ENCODE measurements at regions not wholly inside any gene's neighbourhood (a gene's known extent, or its start where the extent isn't known, plus 50 kb on each side); places are given as distances from the start of the nearest gene placed in this dataset.

GRCh38 chr14:34223373-34224148 lies 238.5 kb downstream of the SPTSSA start:
- Histone ChIP-seq H3K4me1 (ENCODE audit: control insufficient read depth, low read depth, low read length) (peaks cover 10% of the 10 kb centered on the region), H3K9ac (ENCODE audit: low read length) (no peak overlapping the region), H3K9me3 (ENCODE audit: control insufficient read depth, low read depth, low read length) (no peaks in the 10 kb centered on the region), H3K4me3 (ENCODE audit: low read length) (no peak overlapping the region), H3K36me3 (ENCODE audit: control insufficient read depth, low read depth, low read length) (no peaks in the 10 kb centered on the region), H3K27me3 (ENCODE audit: control insufficient read depth, insufficient read depth, low read length) (peaks cover 9% of the 10 kb centered on the region), H3K27ac (ENCODE audit: low read length) (no peak overlapping the region)

GRCh38 chr14:34222867-34223266 lies 239.2 kb downstream of the SPTSSA start:
- H3K9me3 ChIP-seq (ENCODE audit: control insufficient read depth, low read depth, low read length) = no peaks in the 10 kb centered on the region
- H3K4me3 ChIP-seq (ENCODE audit: low read length) = no peak overlapping the region
- no peak overlapping the region for H3K9ac ChIP-seq (ENCODE audit: low read length)
- H3K27ac ChIP-seq (ENCODE audit: low read length) = no peak overlapping the region
- H3K36me3 ChIP-seq (ENCODE audit: control insufficient read depth, low read depth, low read length) = no peaks in the 10 kb centered on the region
- H3K4me1 ChIP-seq (ENCODE audit: control insufficient read depth, low read depth, low read length) = peaks cover 10% of the 10 kb centered on the region
- peaks cover 9% of the 10 kb centered on the region for H3K27me3 ChIP-seq (ENCODE audit: control insufficient read depth, insufficient read depth, low read length)

GRCh38 chr14:34222122-34222521 lies 239.9 kb downstream of the SPTSSA start:
- Histone ChIP-seq H3K4me1 (ENCODE audit: control insufficient read depth, low read depth, low read length) (peaks cover 10% of the 10 kb centered on the region), H3K4me3 (ENCODE audit: low read length) (no peak overlapping the region), H3K27me3 (ENCODE audit: control insufficient read depth, insufficient read depth, low read length) (peaks cover 2% of the 10 kb centered on the region), H3K9ac (ENCODE audit: low read length) (no peak overlapping the region), H3K9me3 (ENCODE audit: control insufficient read depth, low read depth, low read length) (no peaks in the 10 kb centered on the region), H3K27ac (ENCODE audit: low read length) (no peak overlapping the region), H3K36me3 (ENCODE audit: control insufficient read depth, low read depth, low read length) (no peaks in the 10 kb centered on the region)

GRCh38 chr14:34220921-34221320 lies 241.1 kb downstream of the SPTSSA start:
- Histone ChIP-seq H3K4me1 (ENCODE audit: control insufficient read depth, low read depth, low read length) (peaks cover 10% of the 10 kb centered on the region), H3K4me3 (ENCODE audit: low read length) (no peak overlapping the region), H3K9ac (ENCODE audit: low read length) (no peak overlapping the region), H3K27me3 (ENCODE audit: control insufficient read depth, insufficient read depth, low read length) (no peaks in the 10 kb centered on the region), H3K36me3 (ENCODE audit: control insufficient read depth, low read depth, low read length) (no peaks in the 10 kb centered on the region), H3K9me3 (ENCODE audit: control insufficient read depth, low read depth, low read length) (no peaks in the 10 kb centered on the region), H3K27ac (ENCODE audit: low read length) (no peak overlapping the region)

- H3K4me3 ChIP-seq (ENCODE audit: low read length) = no peak overlapping the region
- H3K9me3 ChIP-seq (ENCODE audit: control insufficient read depth, low read depth, low read length) = no peaks in the 10 kb centered on the region
- H3K4me1 ChIP-seq (ENCODE audit: control insufficient read depth, low read depth, low read length) = peaks cover 10% of the 10 kb centered on the region
- H3K27ac ChIP-seq (ENCODE audit: low read length) = no peak overlapping the region
- H3K9ac ChIP-seq (ENCODE audit: low read length) = no peak overlapping the region
- H3K27me3 ChIP-seq (ENCODE audit: control insufficient read depth, insufficient read depth, low read length) = no peaks in the 10 kb centered on the region
- H3K36me3 ChIP-seq (ENCODE audit: control insufficient read depth, low read depth, low read length) = no peaks in the 10 kb centered on the region
Measured at GRCh38 chr14:34220378-34220706, 241.7 kb downstream of the SPTSSA start.

- Histone ChIP-seq H3K9me3 (ENCODE audit: control insufficient read depth, low read depth, low read length) (no peaks in the 10 kb centered on the region), H3K4me1 (ENCODE audit: control insufficient read depth, low read depth, low read length) (peaks cover 10% of the 10 kb centered on the region), H3K36me3 (ENCODE audit: control insufficient read depth, low read depth, low read length) (no peaks in the 10 kb centered on the region), H3K27me3 (ENCODE audit: control insufficient read depth, insufficient read depth, low read length) (no peaks in the 10 kb centered on the region), H3K27ac (ENCODE audit: low read length) (no peak overlapping the region), H3K4me3 (ENCODE audit: low read length) (no peak overlapping the region), H3K9ac (ENCODE audit: low read length) (no peak overlapping the region)
Measured at GRCh38 chr14:34219661-34220377, 242.2 kb downstream of the SPTSSA start.

GRCh38 chr14:34218881-34219280 lies 243.2 kb downstream of the SPTSSA start:
- Histone ChIP-seq H3K36me3 (ENCODE audit: control insufficient read depth, low read depth, low read length) (no peaks in the 10 kb centered on the region), H3K9ac (ENCODE audit: low read length) (no peak overlapping the region), H3K27ac (ENCODE audit: low read length) (no peak overlapping the region), H3K9me3 (ENCODE audit: control insufficient read depth, low read depth, low read length) (no peaks in the 10 kb centered on the region), H3K27me3 (ENCODE audit: control insufficient read depth, insufficient read depth, low read length) (no peaks in the 10 kb centered on the region), H3K4me3 (ENCODE audit: low read length) (no peak overlapping the region), H3K4me1 (ENCODE audit: control insufficient read depth, low read depth, low read length) (peaks cover 8% of the 10 kb centered on the region)

- H3K9ac ChIP-seq (ENCODE audit: low read length) = no peak overlapping the region
- H3K4me1 ChIP-seq (ENCODE audit: control insufficient read depth, low read depth, low read length) = no peaks in the 10 kb centered on the region
- H3K27ac ChIP-seq (ENCODE audit: low read length) = no peak overlapping the region
- no peaks in the 10 kb centered on the region for H3K9me3 ChIP-seq (ENCODE audit: control insufficient read depth, low read depth, low read length)
- H3K4me3 ChIP-seq (ENCODE audit: low read length) = no peak overlapping the region
- no peaks in the 10 kb centered on the region for H3K27me3 ChIP-seq (ENCODE audit: control insufficient read depth, insufficient read depth, low read length)
- H3K36me3 ChIP-seq (ENCODE audit: control insufficient read depth, low read depth, low read length) = no peaks in the 10 kb centered on the region
Measured at GRCh38 chr14:34214961-34215360, 247.1 kb downstream of the SPTSSA start.

- Histone ChIP-seq H3K27me3 (ENCODE audit: control insufficient read depth, insufficient read depth, low read length) (no peaks in the 10 kb centered on the region), H3K4me1 (ENCODE audit: control insufficient read depth, low read depth, low read length) (no peaks in the 10 kb centered on the region), H3K27ac (ENCODE audit: low read length) (no peak overlapping the region), H3K9me3 (ENCODE audit: control insufficient read depth, low read depth, low read length) (no peaks in the 10 kb centered on the region), H3K4me3 (ENCODE audit: low read length) (no peak overlapping the region), H3K9ac (ENCODE audit: low read length) (no peak overlapping the region), H3K36me3 (ENCODE audit: control insufficient read depth, low read depth, low read length) (no peaks in the 10 kb centered on the region)
Measured at GRCh38 chr14:34213332-34213731, 248.7 kb downstream of the SPTSSA start.

GRCh38 chr14:34212172-34212929 lies 249.7 kb downstream of the SPTSSA start:
- no peaks in the 10 kb centered on the region for H3K36me3 ChIP-seq (ENCODE audit: control insufficient read depth, low read depth, low read length)
- no peaks in the 10 kb centered on the region for H3K9me3 ChIP-seq (ENCODE audit: control insufficient read depth, low read depth, low read length)
- H3K4me1 ChIP-seq (ENCODE audit: control insufficient read depth, low read depth, low read length) = no peaks in the 10 kb centered on the region
- no peak overlapping the region for H3K9ac ChIP-seq (ENCODE audit: low read length)
- no peak overlapping the region for H3K4me3 ChIP-seq (ENCODE audit: low read length)
- H3K27ac ChIP-seq (ENCODE audit: low read length) = no peak overlapping the region
- no peaks in the 10 kb centered on the region for H3K27me3 ChIP-seq (ENCODE audit: control insufficient read depth, insufficient read depth, low read length)

GRCh38 chr14:34211732-34212131 lies 250.3 kb downstream of the SPTSSA start:
- no peaks in the 10 kb centered on the region for H3K9me3 ChIP-seq (ENCODE audit: control insufficient read depth, low read depth, low read length)
- no peak overlapping the region for H3K9ac ChIP-seq (ENCODE audit: low read length)
- H3K4me3 ChIP-seq (ENCODE audit: low read length) = no peak overlapping the region
- H3K36me3 ChIP-seq (ENCODE audit: control insufficient read depth, low read depth, low read length) = no peaks in the 10 kb centered on the region
- no peaks in the 10 kb centered on the region for H3K4me1 ChIP-seq (ENCODE audit: control insufficient read depth, low read depth, low read length)
- H3K27me3 ChIP-seq (ENCODE audit: control insufficient read depth, insufficient read depth, low read length) = no peaks in the 10 kb centered on the region
- no peak overlapping the region for H3K27ac ChIP-seq (ENCODE audit: low read length)
